K562 (cell line): ENCODE measurements at regions not wholly inside any gene's neighbourhood (a gene's known extent, or its start where the extent isn't known, plus 50 kb on each side); places are given as distances from the start of the nearest gene placed in this dataset.

Experiments
- ATAC-seq: fragments of 200-7000 bp; cut with Tn5 transposase; 3 replicates; pipeline ENCODE4 v1.9.1; 2020; ENCODE audit warnings: moderate library complexity
- BruUV-seq: library from RNA; stranded (reverse); fragments of 400-500 nt; replicated peaks from 2 replicates; lab custom pipeline; 2021; lab: Mats Ljungman, UMichigan
- CTCF ChIA-PET: fragments of 300-600 bp; formaldehyde crosslinking; extraction: SDS; loops from one replicate; lab custom pipeline; 2021; ENCODE audit warnings: low intra/inter-chr PET ratio; lab: Yijun Ruan, JAX
- POLR2A ChIA-PET: fragments of 300-600, 350-650 bp; sonication (Branson Sonifier 250); formaldehyde crosslinking; extraction: SDS; loops from one replicate; lab custom pipeline; 2021; ENCODE audit warnings: antibody characterized with exemption, inconsistent platforms; lab: Yijun Ruan, JAX
- DNase-seq, 4 experiments: peaks; one replicate each; pipeline versions ENCODE4 v3.0.0 to v3.0.0-alpha.2; 2011 to 2018; ENCODE audit warnings: low spot score in 3 of 4, mixed read lengths in 3 of 4; ENCODE audit errors: extremely low read depth in 1 of 4
- FAIRE-seq: peaks from 2 replicates; lab custom pipeline; 2011; peaks lifted over from hg19 to GRCh38; lab: Jason Lieb, UNC
- H2AFZ ChIP-seq: 2 replicates; pipeline ENCODE4 v1.6.0; 2011; ENCODE audit warnings: low read depth, low read length, control low read depth, inconsistent platforms
- H3K27ac ChIP-seq: fragments of 200-600 bp; 3 replicates; pipeline ENCODE4 v1.8.0; 2011; ENCODE audit warnings: low read depth, mild to moderate bottlenecking, control low read depth, inconsistent platforms, low read length, moderate library complexity, mixed read lengths; ENCODE audit errors: extremely low read depth
- H3K27me3 ChIP-seq, 2 experiments: fragments of 300-600 bp in 1 of 2; 2 replicates in 1 of 2; 3 replicates in 1 of 2; pipeline versions ENCODE4 v1.6.0 to v1.8.0; 2011; ENCODE audit warnings: inconsistent platforms in 2 of 2, low read length in 2 of 2, mild to moderate bottlenecking in 1 of 2, mixed read lengths in 1 of 2, moderate library complexity in 1 of 2; ENCODE audit not compliant: control insufficient read depth in 2 of 2, insufficient read depth in 2 of 2
- H3K36me3 ChIP-seq: fragments of 300-600 bp; 3 replicates; pipeline ENCODE4 v1.8.0; 2011; ENCODE audit warnings: mild to moderate bottlenecking, low read length, inconsistent platforms; ENCODE audit not compliant: control insufficient read depth, insufficient read depth
- H3K4me1 ChIP-seq, 2 experiments: fragments of 200-600 bp in 1 of 2; replicated peaks in 1 of 2; 2 replicates in 1 of 2; 3 replicates in 1 of 2; pipeline versions ENCODE4 v1.5.1 to v1.8.0; 2011; ENCODE audit warnings: inconsistent platforms in 2 of 2, low read length in 2 of 2, mild to moderate bottlenecking in 1 of 2, mixed read lengths in 1 of 2, moderate library complexity in 1 of 2; ENCODE audit not compliant: control insufficient read depth in 2 of 2, insufficient read depth in 2 of 2
- H3K4me2 ChIP-seq: 2 replicates; pipeline ENCODE4 v1.6.1; 2011; ENCODE audit warnings: low read length, control low read depth, inconsistent platforms, mixed read lengths; ENCODE audit not compliant: insufficient read depth
- H3K4me3 ChIP-seq: fragments of 200-600 bp; sonication (generic), shearing (Covaris generic); 2 replicates; pipeline ENCODE4 v1.5.1; 2016; ENCODE audit warnings: control low read depth, inconsistent platforms
- H3K79me2 ChIP-seq: fragments of 200-600 bp; 3 replicates; pipeline ENCODE4 v1.8.0; 2011; ENCODE audit warnings: low read length, inconsistent platforms; ENCODE audit not compliant: control insufficient read depth, insufficient read depth
- H3K9ac ChIP-seq, 2 experiments: 2 replicates each; pipeline versions ENCODE4 v1.6.0 to v1.6.1; 2011; ENCODE audit warnings: low read depth in 2 of 2, low read length in 2 of 2, control low read depth in 1 of 2, inconsistent platforms in 1 of 2, mild to moderate bottlenecking in 1 of 2, mixed read lengths in 1 of 2; ENCODE audit not compliant: insufficient read depth in 1 of 2
- H3K9me1 ChIP-seq: one replicate; pipeline ENCODE4 v1.6.0; 2011; ENCODE audit warnings: inconsistent platforms, mild to moderate bottlenecking, low read length, moderate library complexity; ENCODE audit not compliant: control insufficient read depth, insufficient read depth
- H3K9me3 ChIP-seq: replicated peaks from 2 replicates; pipeline ENCODE4 v1.5.1; 2011; ENCODE audit warnings: low read depth, low read length, inconsistent platforms; ENCODE audit not compliant: control insufficient read depth, insufficient read depth
- H4K20me1 ChIP-seq: replicated peaks from 2 replicates; pipeline ENCODE4 v1.6.1; 2011; ENCODE audit warnings: low read length, inconsistent platforms, mixed read lengths; ENCODE audit not compliant: control insufficient read depth, insufficient read depth
- CBFB ChIP-seq: sonication (generic); formaldehyde crosslinking; IDR thresholded peaks from 2 replicates; pipeline ENCODE4 v1.4.0; 2020; ENCODE audit warnings: mild to moderate bottlenecking, missing genetic modification reagents
- CHCHD3 ChIP-seq: fragments of 250-450 bp; sonication (Bioruptor Pico); IDR thresholded peaks from 2 replicates; pipeline ENCODE4 v2.1.2; 2022; ENCODE audit warnings: mild to moderate bottlenecking
- CHD4 ChIP-seq: fragments of 200-600 bp; sonication (generic); IDR thresholded peaks from 3 replicates; pipeline ENCODE4 v1.6.1; 2012; ENCODE audit warnings: low read depth, mild to moderate bottlenecking, mixed read lengths, low read length, inconsistent platforms; ENCODE audit not compliant: insufficient read depth, insufficient replicate concordance, poor library complexity, severe bottlenecking
- ESRRA ChIP-seq: fragments of 450-650 bp; IDR thresholded peaks from 2 replicates; pipeline ENCODE4 v1.6.1; 2014; ENCODE audit warnings: low read depth, mild to moderate bottlenecking, moderate library complexity, borderline replicate concordance
- HDAC3 ChIP-seq: fragments of 450-650 bp; IDR thresholded peaks from 2 replicates; pipeline ENCODE4 v1.6.1; 2018; ENCODE audit warnings: borderline replicate concordance, mild to moderate bottlenecking, moderate library complexity; ENCODE audit not compliant: partially characterized antibody
- HEY1 ChIP-seq: fragments of 250-450 bp; sonication (Bioruptor Pico); IDR thresholded peaks from 2 replicates; pipeline ENCODE4 v1.5.0; 2020; ENCODE audit warnings: mild to moderate bottlenecking, moderate library complexity, borderline replicate concordance
- KLF1 ChIP-seq: fragments of 450-650 bp; IDR thresholded peaks from 2 replicates; pipeline ENCODE4 v1.6.1; 2016; ENCODE audit warnings: missing genetic modification characterization, missing compliant biosample characterization
- NFXL1 ChIP-seq: fragments of 450-650 bp; formaldehyde crosslinking; IDR thresholded peaks from 2 replicates; pipeline ENCODE4 v1.4.0; 2021; ENCODE audit warnings: mild to moderate bottlenecking
- NONO ChIP-seq, 2 experiments: fragments of 200-400 bp in 1 of 2; fragments of 450-650 bp in 1 of 2; formaldehyde crosslinking in 1 of 2; IDR thresholded peaks; 2 replicates each; pipeline ENCODE4 v1.6.1; 2017; ENCODE audit warnings: low read depth in 2 of 2, mild to moderate bottlenecking in 2 of 2, moderate library complexity in 2 of 2, low read length in 1 of 2
- NRF1 ChIP-seq, 2 experiments: fragments of 450-650 bp; IDR thresholded peaks in 1 of 2; conservative IDR thresholded peaks in 1 of 2; 2 replicates each; pipeline ENCODE4 v1.6.1; 2014; ENCODE audit warnings: mild to moderate bottlenecking in 2 of 2
- ZBTB49 ChIP-seq: sonication (generic); formaldehyde crosslinking; IDR thresholded peaks from 2 replicates; pipeline ENCODE4 v1.8.0; 2022; ENCODE audit warnings: missing genetic modification reagents, mild to moderate bottlenecking, borderline replicate concordance
- ZHX1 ChIP-seq: fragments of 150-350 bp; conservative IDR thresholded peaks from 2 replicates; pipeline ENCODE4 v1.6.1; 2014; ENCODE audit warnings: low read length
- ZNF263 ChIP-seq: sonication (generic); formaldehyde crosslinking; IDR thresholded peaks from 2 replicates; pipeline ENCODE4 v1.8.0; 2022; ENCODE audit warnings: mild to moderate bottlenecking, missing genetic modification reagents, borderline replicate concordance
- ZNF311 ChIP-seq: fragments of 250-450 bp; sonication (Bioruptor Pico); IDR thresholded peaks from 2 replicates; pipeline ENCODE4 v1.4.0; 2020; ENCODE audit warnings: mild to moderate bottlenecking, moderate library complexity
- WGBS: fragments of 100-300 bp; shearing (Covaris generic); methylation state at CpG from one replicate; pipeline ENCODE4 v1.1.6; 2016; ENCODE audit warnings: low coverage, mixed read lengths; ENCODE audit not compliant: insufficient coverage; ENCODE audit errors: missing lambda C conversion rate; 5-methylcytosine and 5-hydroxymethylcytosine counted together
- in situ Hi-C: fragments of 300-500 bp; cut with MboI; formaldehyde crosslinking; loops from 4 replicates; pipeline ENCODE4 v1.15.0; 2018; ENCODE audit warnings: inconsistent platforms, mixed read lengths
- intact Hi-C: fragments of 100-400 bp; cut with micrococcal nuclease; formaldehyde crosslinking; loops from 2 replicates; pipeline ENCODE4 v1.14.2; 2022
- TF ChIP-seq, protein P1 (sequence below): sonication (generic); formaldehyde crosslinking; IDR thresholded peaks from 2 replicates; pipeline ENCODE4 v1.8.0; 2022; ENCODE audit warnings: mild to moderate bottlenecking, low read depth, missing genetic modification reagents
- TF ChIP-seq, protein P2 (sequence below): fragments of 450-650 bp; formaldehyde crosslinking; IDR thresholded peaks from 2 replicates; pipeline ENCODE4 v1.4.0; 2020; ENCODE audit warnings: mild to moderate bottlenecking

DNA sequence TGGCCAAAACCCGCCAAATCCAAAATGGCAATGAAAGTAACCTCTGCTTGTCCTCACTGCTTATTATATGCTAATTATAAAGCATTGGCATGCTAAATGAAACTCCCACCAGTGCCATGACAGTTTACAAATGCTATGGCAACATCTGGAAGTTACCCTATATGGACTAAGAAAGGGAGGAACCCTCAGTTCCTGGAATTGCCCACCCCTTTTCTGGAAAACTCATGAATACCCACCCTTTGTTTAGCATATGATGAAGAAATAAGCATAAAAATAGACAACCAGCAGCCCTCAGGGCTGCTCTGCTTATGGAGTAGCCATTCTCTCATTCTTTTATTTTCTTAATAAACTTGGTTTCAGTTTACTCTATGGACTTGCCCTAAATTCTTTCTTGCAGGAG is 269.8 kb downstream of the OLFM4 start:
- H3K79me2 ChIP-seq: no peaks in the 10 kb centered on the region
- no peak for FAIRE-seq
- no peaks in the 10 kb centered on the region for H3K36me3 ChIP-seq
- H3K4me1 ChIP-seq: no peaks in the 10 kb centered on the region
- in situ Hi-C loops (no loop called here), intact Hi-C loops (no loop called here)
- WGBS: 0% methylated on average over 1 of the region's 1 CpG
- no peak for ATAC-seq
- no peak overlapping the region for H2AFZ ChIP-seq
- ChIA-PET CTCF (no interaction called here), POLR2A (no interaction called here)
- no peaks in the 10 kb centered on the region for H3K9me1 ChIP-seq
- H4K20me1 ChIP-seq: no peaks in the 10 kb centered on the region
- no TSS peak for BruUV-seq
- no peak overlapping the region for H3K27ac ChIP-seq
- TF ChIP-seq CBFB (CRISPR knock-in tag): no peak
- TF ChIP-seq NRF1 (conservative IDR thresholded peaks at IDR 0.05 in 1 of 2, IDR thresholded peaks at IDR 0.05 in 1 of 2): no peak
- no peak for TF ChIP-seq ZHX1
- no peak for TF ChIP-seq HEY1 (CRISPR knock-in tag)
- no peak for TF ChIP-seq ZBTB49
- no peak for TF ChIP-seq ESRRA
- no peak for TF ChIP-seq NFXL1
- no peak for TF ChIP-seq ZNF311
- no peak for TF ChIP-seq CHD4
- TF ChIP-seq HDAC3: no peak
- TF ChIP-seq, protein P1, sequence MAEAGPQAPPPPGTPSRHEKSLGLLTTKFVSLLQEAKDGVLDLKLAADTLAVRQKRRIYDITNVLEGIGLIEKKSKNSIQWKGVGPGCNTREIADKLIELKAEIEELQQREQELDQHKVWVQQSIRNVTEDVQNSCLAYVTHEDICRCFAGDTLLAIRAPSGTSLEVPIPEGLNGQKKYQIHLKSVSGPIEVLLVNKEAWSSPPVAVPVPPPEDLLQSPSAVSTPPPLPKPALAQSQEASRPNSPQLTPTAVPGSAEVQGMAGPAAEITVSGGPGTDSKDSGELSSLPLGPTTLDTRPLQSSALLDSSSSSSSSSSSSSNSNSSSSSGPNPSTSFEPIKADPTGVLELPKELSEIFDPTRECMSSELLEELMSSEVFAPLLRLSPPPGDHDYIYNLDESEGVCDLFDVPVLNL (CRISPR knock-in tag): no peak
- TF ChIP-seq CHCHD3: no peak
- TF ChIP-seq NONO (IDR thresholded peaks at IDR 0.05; ENCODE audit: low read depth in 2 of 2, low read length in 1 of 2): no peak
- TF ChIP-seq KLF1 (tag): no peak
- TF ChIP-seq, protein P2, sequence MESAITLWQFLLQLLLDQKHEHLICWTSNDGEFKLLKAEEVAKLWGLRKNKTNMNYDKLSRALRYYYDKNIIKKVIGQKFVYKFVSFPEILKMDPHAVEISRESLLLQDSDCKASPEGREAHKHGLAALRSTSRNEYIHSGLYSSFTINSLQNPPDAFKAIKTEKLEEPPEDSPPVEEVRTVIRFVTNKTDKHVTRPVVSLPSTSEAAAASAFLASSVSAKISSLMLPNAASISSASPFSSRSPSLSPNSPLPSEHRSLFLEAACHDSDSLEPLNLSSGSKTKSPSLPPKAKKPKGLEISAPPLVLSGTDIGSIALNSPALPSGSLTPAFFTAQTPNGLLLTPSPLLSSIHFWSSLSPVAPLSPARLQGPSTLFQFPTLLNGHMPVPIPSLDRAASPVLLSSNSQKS (CRISPR knock-in tag): no peak
- TF ChIP-seq ZNF263 (CRISPR knock-in tag): no peak
- H3K9me3 ChIP-seq: no peaks in the 10 kb centered on the region
- no peak for DNase-seq
- no peak overlapping the region for H3K4me3 ChIP-seq
- H3K27me3 ChIP-seq: no peaks in the 10 kb centered on the region
- no peak overlapping the region for H3K9ac ChIP-seq
- no peak overlapping the region for H3K4me2 ChIP-seq
